DND-41 (cell line): ENCODE measurements at regions not wholly inside any gene's neighbourhood (a gene's known extent, or its start where the extent isn't known, plus 50 kb on each side); places are given as distances from the start of the nearest gene placed in this dataset.

Experiments
- ATAC-seq: fragments of 200-7000 bp; cut with Tn5 transposase; 3 replicates; pipeline ENCODE4 v1.9.1; 2021; ENCODE audit warnings: low read depth; ENCODE audit not compliant: insufficient read depth
- DNase-seq: peaks from one replicate; pipeline ENCODE4 v3.0.0-alpha.2; 2020
- H2AFZ ChIP-seq: 2 replicates; pipeline ENCODE4 v1.6.0; 2012; ENCODE audit warnings: low read depth, low read length
- H3K27ac ChIP-seq: 2 replicates; pipeline ENCODE4 v1.5.1; 2012; ENCODE audit warnings: low read length, inconsistent platforms
- H3K27me3 ChIP-seq: fragments of 200-600 bp; sonication (generic); 2 replicates; pipeline ENCODE4 v1.6.0; 2012; ENCODE audit warnings: low read length, mild to moderate bottlenecking, inconsistent platforms; ENCODE audit not compliant: insufficient read depth, poor library complexity
- H3K36me3 ChIP-seq: 2 replicates; pipeline ENCODE4 v1.5.1; 2012; ENCODE audit warnings: low read length, inconsistent platforms; ENCODE audit not compliant: insufficient read depth
- H3K4me1 ChIP-seq: 2 replicates; pipeline ENCODE4 v1.5.1; 2012; ENCODE audit warnings: mild to moderate bottlenecking, low read length; ENCODE audit not compliant: insufficient read depth
- H3K4me2 ChIP-seq: 2 replicates; pipeline ENCODE4 v1.6.0; 2012; ENCODE audit warnings: mild to moderate bottlenecking, moderate library complexity, low read length, inconsistent platforms; ENCODE audit not compliant: insufficient read depth
- H3K4me3 ChIP-seq, 2 experiments: fragments of 200-600 bp in 1 of 2; shearing (Covaris generic) in 1 of 2; 2 replicates each; pipeline ENCODE4 v1.5.1; 2012 to 2016; ENCODE audit warnings: inconsistent platforms in 2 of 2, low read length in 2 of 2, mild to moderate bottlenecking in 2 of 2, low read depth in 1 of 2, moderate library complexity in 1 of 2
- H3K79me2 ChIP-seq: 2 replicates; pipeline ENCODE4 v1.6.0; 2012; ENCODE audit warnings: low read length, inconsistent platforms; ENCODE audit not compliant: insufficient read depth
- H3K9ac ChIP-seq: 2 replicates; pipeline ENCODE4 v1.6.0; 2012; ENCODE audit warnings: low read depth, mild to moderate bottlenecking, inconsistent platforms, low read length, moderate library complexity
- H3K9me3 ChIP-seq: 2 replicates; pipeline ENCODE4 v1.5.1; 2012; ENCODE audit warnings: low read length, moderate library complexity, mild to moderate bottlenecking, inconsistent platforms; ENCODE audit not compliant: insufficient read depth, severe bottlenecking
- H4K20me1 ChIP-seq: 2 replicates; pipeline ENCODE4 v1.6.0; 2012; ENCODE audit warnings: low read length; ENCODE audit not compliant: insufficient read depth
- CTCF ChIP-seq: IDR thresholded peaks from 2 replicates; pipeline ENCODE4 v1.5.1; 2012; ENCODE audit warnings: borderline replicate concordance, low read length, moderate library complexity, mild to moderate bottlenecking; ENCODE audit not compliant: poor library complexity, severe bottlenecking; ENCODE audit errors: extremely low read depth
- EZH2 ChIP-seq: IDR thresholded peaks from 3 replicates; pipeline ENCODE4 v1.6.1; 2012; ENCODE audit warnings: borderline replicate concordance, low read depth, mild to moderate bottlenecking, moderate library complexity, low read length, inconsistent platforms; ENCODE audit not compliant: severe bottlenecking

- H2AFZ ChIP-seq: no peak overlapping the region
- no peak overlapping the region for H3K4me3 ChIP-seq
Measured at GRCh38 chrX:13493659-13494058, 75.7 kb upstream of the EGFL6 start.

GRCh38 chrX:13492286-13492685 lies 77.1 kb upstream of the EGFL6 start:
- ATAC-seq: no peak
- TF ChIP-seq EZH2 (no peak), CTCF (no peak)

More at GRCh38 chrX:13493659-13494058, 75.7 kb upstream of the EGFL6 start:
- Histone ChIP-seq H3K4me1 (no peaks in the 10 kb centered on the region), H3K79me2 (no peaks in the 10 kb centered on the region), H3K27ac (no peak overlapping the region), H3K4me2 (no peak overlapping the region), H3K36me3 (no peaks in the 10 kb centered on the region), H3K9me3 (no peaks in the 10 kb centered on the region), H3K9ac (no peak overlapping the region), H4K20me1 (no peaks in the 10 kb centered on the region), H3K27me3 (no peaks in the 10 kb centered on the region)
- DNase-seq: no peak
- TF ChIP-seq EZH2: no peak
- no peak for TF ChIP-seq CTCF
- no peak for ATAC-seq

GRCh38 chrX:13491061-13491460 lies 78.3 kb upstream of the EGFL6 start:
- Histone ChIP-seq H4K20me1 (no peaks in the 10 kb centered on the region), H3K79me2 (no peaks in the 10 kb centered on the region), H3K4me2 (no peak overlapping the region), H3K27me3 (no peaks in the 10 kb centered on the region), H3K9me3 (no peaks in the 10 kb centered on the region), H3K27ac (no peak overlapping the region), H3K9ac (no peak overlapping the region), H3K4me1 (peaks cover 15% of the 10 kb centered on the region), H3K4me3 (no peak overlapping the region), H3K36me3 (no peaks in the 10 kb centered on the region), H2AFZ (no peak overlapping the region)
- ATAC-seq (no peak), DNase-seq (no peak)
- TF ChIP-seq EZH2 (no peak), CTCF (no peak)

More at GRCh38 chrX:13492286-13492685, 77.1 kb upstream of the EGFL6 start:
- Histone ChIP-seq H3K4me2 (no peak overlapping the region), H3K9me3 (no peaks in the 10 kb centered on the region), H3K4me1 (peaks cover 11% of the 10 kb centered on the region), H2AFZ (no peak overlapping the region), H3K27me3 (no peaks in the 10 kb centered on the region), H3K4me3 (no peak overlapping the region), H4K20me1 (no peaks in the 10 kb centered on the region), H3K9ac (no peak overlapping the region), H3K36me3 (no peaks in the 10 kb centered on the region), H3K79me2 (no peaks in the 10 kb centered on the region), H3K27ac (no peak overlapping the region)
- DNase-seq: no peak

- ATAC-seq (no peak), DNase-seq (no peak)
- H3K27me3 ChIP-seq: no peaks in the 10 kb centered on the region
- H3K4me1 ChIP-seq: peaks cover 15% of the 10 kb centered on the region
- TF ChIP-seq EZH2: no peak
- TF ChIP-seq CTCF: no peak
- H3K9ac ChIP-seq: no peak overlapping the region
- H2AFZ ChIP-seq: no peak overlapping the region
- H3K36me3 ChIP-seq: no peaks in the 10 kb centered on the region
- H3K9me3 ChIP-seq: no peaks in the 10 kb centered on the region
- no peaks in the 10 kb centered on the region for H3K79me2 ChIP-seq
- H3K4me3 ChIP-seq: no peak overlapping the region
- H3K27ac ChIP-seq: no peak overlapping the region
- no peak overlapping the region for H3K4me2 ChIP-seq
- H4K20me1 ChIP-seq: no peaks in the 10 kb centered on the region
Measured at GRCh38 chrX:13489454-13489853, 79.9 kb upstream of the EGFL6 start.
